GM12872 (cell line): ENCODE measurements at regions not wholly inside any gene's neighbourhood (a gene's known extent, or its start where the extent isn't known, plus 50 kb on each side); places are given as distances from the start of the nearest gene placed in this dataset.

Source experiments
- TF ChIP-seq, protein P1 (sequence below): IDR thresholded peaks from 3 replicates; pipeline ENCODE4 v1.5.1; 2011; ENCODE audit warnings: low read depth, mild to moderate bottlenecking, low read length, moderate library complexity; ENCODE audit not compliant: insufficient read depth

DNA sequence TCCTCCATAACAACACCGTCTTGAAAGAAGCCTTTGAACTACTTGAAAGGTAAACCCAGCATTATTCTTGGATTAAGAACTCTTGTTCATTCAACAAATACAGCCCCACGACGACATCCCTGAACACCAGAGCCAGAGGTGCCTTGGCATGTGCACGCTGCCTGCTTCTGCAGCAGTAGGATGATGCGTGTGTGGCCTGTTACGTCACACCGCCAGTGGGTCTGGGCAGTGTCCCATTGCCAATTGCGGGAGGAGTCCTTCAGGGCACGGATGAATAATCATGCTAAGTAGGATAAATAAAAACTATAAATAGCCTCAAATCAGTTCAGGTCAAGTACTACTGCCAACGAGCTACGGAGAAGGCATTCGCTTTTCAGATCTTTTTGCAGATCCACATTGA, 380.5 kb downstream of the SHANK2 start:
- TF ChIP-seq, protein P1, sequence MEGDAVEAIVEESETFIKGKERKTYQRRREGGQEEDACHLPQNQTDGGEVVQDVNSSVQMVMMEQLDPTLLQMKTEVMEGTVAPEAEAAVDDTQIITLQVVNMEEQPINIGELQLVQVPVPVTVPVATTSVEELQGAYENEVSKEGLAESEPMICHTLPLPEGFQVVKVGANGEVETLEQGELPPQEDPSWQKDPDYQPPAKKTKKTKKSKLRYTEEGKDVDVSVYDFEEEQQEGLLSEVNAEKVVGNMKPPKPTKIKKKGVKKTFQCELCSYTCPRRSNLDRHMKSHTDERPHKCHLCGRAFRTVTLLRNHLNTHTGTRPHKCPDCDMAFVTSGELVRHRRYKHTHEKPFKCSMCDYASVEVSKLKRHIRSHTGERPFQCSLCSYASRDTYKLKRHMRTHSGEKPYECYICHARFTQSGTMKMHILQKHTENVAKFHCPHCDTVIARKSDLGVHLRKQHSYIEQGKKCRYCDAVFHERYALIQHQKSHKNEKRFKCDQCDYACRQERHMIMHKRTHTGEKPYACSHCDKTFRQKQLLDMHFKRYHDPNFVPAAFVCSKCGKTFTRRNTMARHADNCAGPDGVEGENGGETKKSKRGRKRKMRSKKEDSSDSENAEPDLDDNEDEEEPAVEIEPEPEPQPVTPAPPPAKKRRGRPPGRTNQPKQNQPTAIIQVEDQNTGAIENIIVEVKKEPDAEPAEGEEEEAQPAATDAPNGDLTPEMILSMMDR = no peak

DNA sequence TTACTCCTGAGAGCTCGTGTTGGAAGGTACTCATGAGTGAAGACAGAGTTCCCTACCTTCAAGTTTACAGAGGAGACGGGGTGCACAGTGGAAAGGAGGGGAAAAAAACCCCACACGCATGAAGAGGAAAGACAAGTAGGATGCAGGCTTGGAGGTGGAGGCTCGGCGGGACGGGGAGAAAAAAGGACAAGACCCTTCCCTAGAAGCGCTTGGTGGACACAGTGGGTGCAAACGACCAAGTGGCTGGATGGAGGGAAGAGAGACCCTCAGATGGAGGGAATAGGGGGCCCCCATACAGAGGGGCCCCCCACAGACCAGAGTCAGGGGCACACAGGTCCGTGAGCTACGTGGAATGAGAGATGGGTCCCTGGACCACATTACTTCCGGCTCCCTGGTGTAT, 380.1 kb downstream of the SHANK2 start:
- TF ChIP-seq, protein P1 = no peak

DNA sequence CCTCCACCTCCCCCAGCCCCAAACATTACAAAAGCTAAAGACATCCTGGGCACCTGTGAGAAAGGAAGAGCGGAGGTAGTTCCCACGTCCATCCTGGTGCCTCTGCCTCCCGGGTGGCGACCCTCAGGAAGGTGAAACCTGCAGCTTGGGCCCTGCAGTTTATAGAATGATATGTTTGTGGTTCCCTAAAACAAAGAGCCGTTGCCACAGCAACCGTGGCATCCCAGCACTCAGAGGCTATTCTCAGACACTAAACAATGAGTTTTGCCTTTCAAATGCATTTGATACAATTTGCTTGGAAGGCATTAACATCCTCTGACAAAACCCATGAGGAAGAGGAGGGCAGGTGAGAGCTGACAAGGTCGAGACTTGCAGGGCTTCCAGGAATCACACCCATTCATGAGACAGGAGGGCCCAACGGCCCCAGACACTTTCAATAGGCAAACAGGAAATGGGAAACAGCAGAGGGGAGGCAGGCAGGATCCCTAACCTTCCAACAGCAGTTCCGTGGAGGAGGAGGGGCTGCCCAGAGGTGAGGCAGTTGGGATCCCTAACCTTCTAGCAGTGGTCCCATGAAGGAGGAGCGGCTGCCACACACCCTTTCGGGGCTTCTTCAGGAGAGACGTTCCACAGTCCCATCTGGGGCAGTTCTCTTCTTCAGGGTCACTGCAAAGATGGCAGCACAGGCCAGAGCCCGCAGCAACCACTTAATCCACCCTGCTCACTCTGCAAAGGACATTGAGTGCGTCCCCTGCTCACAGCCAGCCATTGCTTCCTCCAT, 379.2 kb downstream of the SHANK2 start:
- TF ChIP-seq, protein P1 = no peak

DNA sequence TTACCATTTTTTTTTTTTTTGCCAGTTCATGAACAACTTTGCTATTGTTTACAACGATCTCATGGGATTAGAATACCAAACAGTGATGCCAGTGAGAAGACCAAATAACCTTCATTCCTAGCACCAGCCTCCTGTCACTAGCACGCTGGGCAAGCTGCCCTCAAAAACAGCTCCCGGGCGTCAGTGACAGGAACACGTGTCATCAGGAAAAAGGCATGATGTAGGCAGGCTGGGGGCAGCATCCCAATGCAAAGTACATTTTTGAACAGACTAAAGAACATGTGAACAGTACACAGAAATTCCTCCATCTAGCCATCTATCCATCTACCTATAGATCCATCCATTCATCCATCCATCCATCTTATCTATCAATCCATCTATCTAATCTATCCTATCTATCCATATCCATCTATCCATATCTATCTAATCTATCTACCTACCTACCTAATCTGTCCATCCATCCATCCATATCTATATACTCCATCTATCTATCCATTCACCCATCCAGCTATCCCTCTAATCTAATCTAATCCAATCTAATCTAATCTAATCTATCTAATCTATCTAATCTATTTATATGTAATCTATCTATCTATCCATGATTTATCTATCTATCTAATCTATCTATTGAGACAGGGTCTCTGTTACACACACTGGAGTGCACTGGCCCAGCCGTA, 378.5 kb downstream of the SHANK2 start:
- TF ChIP-seq, protein P1 = no peak

DNA sequence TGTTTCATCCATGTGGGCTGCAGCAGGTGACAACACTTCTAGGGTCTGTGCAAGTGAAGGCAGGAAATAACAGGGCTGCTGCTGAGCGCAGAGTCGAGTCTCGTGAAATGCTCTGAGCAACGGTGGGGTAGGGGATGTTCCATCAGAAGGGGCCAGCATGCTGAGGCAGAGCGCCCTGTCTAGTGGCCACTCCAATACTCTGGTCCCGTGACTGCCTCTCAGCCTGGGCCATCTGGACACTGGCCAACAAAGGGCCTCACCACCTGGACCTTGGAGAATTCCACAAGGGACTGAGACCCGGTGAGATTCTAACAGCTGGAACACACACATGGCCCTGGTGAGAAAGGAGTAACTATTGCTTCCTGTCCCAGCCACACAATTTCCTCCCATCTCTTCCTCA, 375.7 kb downstream of the SHANK2 start:
- TF ChIP-seq, protein P1 = no peak

DNA sequence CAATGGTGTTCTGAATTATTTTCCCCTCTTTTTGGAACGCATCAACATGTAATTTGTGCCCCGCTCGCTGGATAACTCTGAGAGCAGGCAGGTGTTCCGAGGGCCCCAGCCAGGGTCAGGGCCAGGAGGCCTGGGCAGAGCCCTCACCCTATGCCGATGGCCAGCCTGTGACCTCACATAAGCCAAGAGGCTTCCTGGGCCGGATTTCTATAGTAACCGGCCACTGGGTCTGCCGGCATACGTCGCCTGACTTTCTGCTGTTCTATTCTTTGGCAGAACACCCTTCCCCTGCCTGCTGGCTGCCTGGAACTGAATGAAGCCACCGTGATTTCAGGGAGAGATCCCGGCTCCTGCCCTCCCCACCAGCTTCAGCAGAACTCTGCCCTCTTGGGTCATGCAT, 375.2 kb downstream of the SHANK2 start:
- TF ChIP-seq, protein P1 = no peak

DNA sequence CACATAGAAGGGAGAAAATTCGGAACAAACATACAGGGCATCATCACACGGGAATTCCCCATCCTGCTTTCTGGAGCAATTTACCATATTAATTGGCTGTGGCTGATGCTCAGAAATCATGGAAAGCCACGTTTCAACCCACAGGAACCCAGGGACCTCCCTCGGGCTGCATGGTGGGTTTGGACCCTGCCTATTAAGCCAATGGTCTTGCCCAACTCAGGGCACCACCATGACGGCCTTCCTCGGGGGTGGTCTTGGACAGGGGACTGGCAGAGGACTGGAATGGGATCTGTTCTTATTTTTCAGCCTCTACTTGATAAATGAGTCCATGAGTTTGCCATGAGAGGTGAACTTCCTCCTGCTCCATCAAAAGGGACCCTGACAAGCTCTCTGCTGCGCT, 374.0 kb downstream of the SHANK2 start:
- TF ChIP-seq, protein P1 = no peak
